HG02678 (cell line): ENCODE measurements at regions not wholly inside any gene's neighbourhood (a gene's known extent, or its start where the extent isn't known, plus 50 kb on each side); places are given as distances from the start of the nearest gene placed in this dataset.
"Not testable (repeated sequence)": the region's sequence is repeated elsewhere in the genome, so short reads cannot be mapped to it uniquely, and the experiment has no call there.

Experiments
- ATAC-seq: cut with Tn5 transposase; IDR thresholded peaks from one replicate; pipeline ENCODE4 v1.9.1; 2021; ENCODE audit warnings: mild to moderate bottlenecking, moderate library complexity; ENCODE audit not compliant: unreplicated experiment

GRCh38 chr1:232180779-232181136 is 449.2 kb downstream of the SIPA1L2 start:
- no peak for ATAC-seq

GRCh38 chr1:232179896-232180778 is 449.8 kb downstream of the SIPA1L2 start:
- ATAC-seq = no peak

- no peak for ATAC-seq
Observed at GRCh38 chr1:232178191-232178590, 451.7 kb downstream of the SIPA1L2 start.

GRCh38 chr1:232177438-232177837 is 452.5 kb downstream of the SIPA1L2 start:
- no peak for ATAC-seq

- no peak for ATAC-seq
Observed at GRCh38 chr1:232176222-232176621, 453.7 kb downstream of the SIPA1L2 start.

GRCh38 chr1:232174306-232174705 is 455.6 kb downstream of the SIPA1L2 start:
- ATAC-seq = no peak

GRCh38 chr1:232172563-232172962 is 457.4 kb downstream of the SIPA1L2 start:
- no peak for ATAC-seq

- no peak for ATAC-seq
Observed at GRCh38 chr1:232170909-232171308, 459.0 kb downstream of the SIPA1L2 start.

- no peak for ATAC-seq
Observed at GRCh38 chr1:232169436-232169835, 460.5 kb downstream of the SIPA1L2 start.

- ATAC-seq = no peak
Observed at GRCh38 chr1:232168508-232168907, 461.4 kb downstream of the SIPA1L2 start.

- no peak for ATAC-seq
Observed at GRCh38 chr1:232166942-232167341, 463.0 kb downstream of the SIPA1L2 start.

- ATAC-seq = no peak
Observed at GRCh38 chr1:232164078-232164963, 465.6 kb downstream of the SIPA1L2 start.

- ATAC-seq = no peak
Observed at GRCh38 chr1:232163533-232163932, 466.4 kb downstream of the SIPA1L2 start.

- ATAC-seq = no peak
Observed at GRCh38 chr1:232162001-232162400, 467.9 kb downstream of the SIPA1L2 start.

- not testable (repeated sequence) for ATAC-seq
Observed at GRCh38 chr1:232158558-232158957, 471.4 kb downstream of the SIPA1L2 start.

- not testable (repeated sequence) for ATAC-seq
Observed at GRCh38 chr1:232156070-232156469, 473.9 kb downstream of the SIPA1L2 start.

- no peak for ATAC-seq
Observed at GRCh38 chr1:232153652-232154051, 476.3 kb downstream of the SIPA1L2 start.

GRCh38 chr1:232150770-232151548 is 479.0 kb downstream of the SIPA1L2 start:
- no peak for ATAC-seq

GRCh38 chr1:232149287-232150201 is 480.4 kb downstream of the SIPA1L2 start:
- ATAC-seq = no peak

- no peak for ATAC-seq
Observed at GRCh38 chr1:232147215-232147614, 482.7 kb downstream of the SIPA1L2 start.
